ENCODE measurements at regions not wholly inside any gene's neighbourhood (a gene's known extent, or its start where the extent isn't known, plus 50 kb on each side); places are given as distances from the start of the nearest gene placed in this dataset.
A peak's percentile ranks its signal among the peaks of the same experiment; 100 is the strongest.

- DNase-seq = no peak
Measured at GRCh38 chr17:12457493-12457892, 208.2 kb upstream of the MYOCD start.

- DNase-seq = no peak
Measured at GRCh38 chr17:12459736-12460135, 206.0 kb upstream of the MYOCD start.

GRCh38 chr17:12463102-12463501 lies 202.6 kb upstream of the MYOCD start:
- no peak for DNase-seq

GRCh38 chr17:12472252-12473173 lies 193.2 kb upstream of the MYOCD start:
- DNase-seq = peak; percentile 65

- DNase-seq = no peak
Measured at GRCh38 chr17:12478311-12478710, 187.4 kb upstream of the MYOCD start.

- no peak for DNase-seq
Measured at GRCh38 chr17:12485361-12485906, 180.3 kb upstream of the MYOCD start.

- no peak for DNase-seq
Measured at GRCh38 chr17:12489325-12489724, 176.4 kb upstream of the MYOCD start.

- DNase-seq = no peak
Measured at GRCh38 chr17:12492450-12492849, 173.2 kb upstream of the MYOCD start.

- no peak for DNase-seq
Measured at GRCh38 chr17:12505866-12506265, 159.8 kb upstream of the MYOCD start.

GRCh38 chr17:12507026-12507595 lies 158.6 kb upstream of the MYOCD start:
- DNase-seq = no peak

GRCh38 chr17:12509801-12510200 lies 155.9 kb upstream of the MYOCD start:
- no peak for DNase-seq

- DNase-seq = no peak
Measured at GRCh38 chr17:12510535-12510934, 155.2 kb upstream of the MYOCD start.

GRCh38 chr17:12512694-12513355 lies 152.9 kb upstream of the MYOCD start:
- DNase-seq = no peak

GRCh38 chr17:12514596-12514995 lies 151.1 kb upstream of the MYOCD start:
- no peak for DNase-seq

- DNase-seq = no peak
Measured at GRCh38 chr17:12519956-12520594, 145.6 kb upstream of the MYOCD start.

GRCh38 chr17:12521416-12521815 lies 144.3 kb upstream of the MYOCD start:
- DNase-seq = no peak

GRCh38 chr17:12522336-12522735 lies 143.4 kb upstream of the MYOCD start:
- DNase-seq = no peak

GRCh38 chr17:12522743-12523183 lies 142.9 kb upstream of the MYOCD start:
- peak; percentile 39 for DNase-seq

GRCh38 chr17:12523244-12523643 lies 142.4 kb upstream of the MYOCD start:
- no peak for DNase-seq

GRCh38 chr17:12528036-12528435 lies 137.7 kb upstream of the MYOCD start:
- no peak for DNase-seq

GRCh38 chr17:12530161-12530560 lies 135.5 kb upstream of the MYOCD start:
- no peak for DNase-seq

GRCh38 chr17:12536021-12536420 lies 129.7 kb upstream of the MYOCD start:
- DNase-seq = no peak

- DNase-seq = no peak
Measured at GRCh38 chr17:12536472-12536871, 129.2 kb upstream of the MYOCD start.
